HG03520 (cell line): ENCODE measurements at regions not wholly inside any gene's neighbourhood (a gene's known extent, or its start where the extent isn't known, plus 50 kb on each side); places are given as distances from the start of the nearest gene placed in this dataset.

ENCODE experiments used
- ATAC-seq: cut with Tn5 transposase; IDR thresholded peaks from one replicate; pipeline ENCODE4 v1.9.1; 2021; ENCODE audit warnings: mild to moderate bottlenecking, moderate library complexity; ENCODE audit not compliant: unreplicated experiment

GRCh38 chr5:175246889-175247520 lies 197.0 kb downstream of the DRD1 start:
- ATAC-seq = no peak

GRCh38 chr5:175246242-175246888 lies 197.6 kb downstream of the DRD1 start:
- ATAC-seq = no peak

- ATAC-seq = no peak
Measured at GRCh38 chr5:175243441-175243840, 200.5 kb downstream of the DRD1 start.

- no peak for ATAC-seq
Measured at GRCh38 chr5:175242207-175242606, 201.8 kb downstream of the DRD1 start.

GRCh38 chr5:175238326-175238725 lies 205.7 kb downstream of the DRD1 start:
- ATAC-seq = no peak

- ATAC-seq = no peak
Measured at GRCh38 chr5:175236176-175236575, 207.8 kb downstream of the DRD1 start.

- ATAC-seq = no peak
Measured at GRCh38 chr5:175235251-175235960, 208.6 kb downstream of the DRD1 start.

- ATAC-seq = no peak
Measured at GRCh38 chr5:175230299-175230698, 213.7 kb downstream of the DRD1 start.

- no peak for ATAC-seq
Measured at GRCh38 chr5:175226506-175226905, 217.5 kb downstream of the DRD1 start.

GRCh38 chr5:175223291-175223690 lies 220.7 kb downstream of the DRD1 start:
- no peak for ATAC-seq

GRCh38 chr5:175222621-175223020 lies 221.4 kb downstream of the DRD1 start:
- ATAC-seq = no peak

- ATAC-seq = no peak
Measured at GRCh38 chr5:175220549-175220948, 223.4 kb downstream of the DRD1 start.

GRCh38 chr5:175219366-175219765 lies 224.6 kb downstream of the DRD1 start:
- ATAC-seq = no peak

GRCh38 chr5:175216991-175217390 lies 227.0 kb downstream of the DRD1 start:
- no peak for ATAC-seq

- no peak for ATAC-seq
Measured at GRCh38 chr5:175215906-175216305, 228.1 kb downstream of the DRD1 start.

- ATAC-seq = no peak
Measured at GRCh38 chr5:175214152-175214551, 229.8 kb downstream of the DRD1 start.

GRCh38 chr5:175211956-175212756 lies 231.8 kb downstream of the DRD1 start:
- no peak for ATAC-seq

GRCh38 chr5:175207321-175208040 lies 236.5 kb downstream of the DRD1 start:
- no peak for ATAC-seq

GRCh38 chr5:175206669-175207068 lies 237.3 kb downstream of the DRD1 start:
- no peak for ATAC-seq

GRCh38 chr5:175202463-175203068 lies 241.4 kb downstream of the DRD1 start:
- ATAC-seq = no peak
